ENCODE measurements at regions not wholly inside any gene's neighbourhood (a gene's known extent, or its start where the extent isn't known, plus 50 kb on each side); places are given as distances from the start of the nearest gene placed in this dataset.
A peak's percentile ranks its signal among the peaks of the same experiment; 100 is the strongest.

DNA sequence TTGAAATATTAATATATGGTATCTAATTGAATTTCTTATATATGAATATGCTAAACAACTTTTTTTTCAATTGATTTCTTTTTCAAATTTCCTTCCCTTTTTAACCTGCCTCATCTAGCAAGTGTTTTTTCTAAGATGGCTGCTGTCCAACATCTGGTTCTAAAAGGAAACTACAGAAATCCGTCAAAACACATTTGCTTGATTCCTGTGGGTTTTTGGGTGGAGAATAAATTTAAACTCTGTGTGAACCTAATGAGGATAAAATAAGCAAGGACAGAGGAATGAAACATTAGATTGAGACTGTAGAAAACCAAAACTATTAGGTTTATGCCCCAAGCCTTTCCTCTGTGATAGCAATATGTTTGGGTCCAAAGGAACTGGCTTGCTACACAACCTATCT lies 75.5 kb upstream of the STARD3NL start:
- peaks cover 45% of the 10 kb centered on the region for H3K27me3 Mint-ChIP-seq (ENCODE audit: unreplicated experiment)
- H3K9me3 Mint-ChIP-seq (ENCODE audit: unreplicated experiment), result no peaks in the 10 kb centered on the region
- no peak for DNase-seq (ENCODE audit: extremely low spot score, unreplicated experiment)
- no peak overlapping the region for H3K4me3 Mint-ChIP-seq (ENCODE audit: unreplicated experiment)
- H3K36me3 Mint-ChIP-seq (ENCODE audit: unreplicated experiment), result no peaks in the 10 kb centered on the region
- peaks cover 2% of the 10 kb centered on the region for H3K4me1 Mint-ChIP-seq (ENCODE audit: unreplicated experiment)
- TF ChIP-seq, protein P1, sequence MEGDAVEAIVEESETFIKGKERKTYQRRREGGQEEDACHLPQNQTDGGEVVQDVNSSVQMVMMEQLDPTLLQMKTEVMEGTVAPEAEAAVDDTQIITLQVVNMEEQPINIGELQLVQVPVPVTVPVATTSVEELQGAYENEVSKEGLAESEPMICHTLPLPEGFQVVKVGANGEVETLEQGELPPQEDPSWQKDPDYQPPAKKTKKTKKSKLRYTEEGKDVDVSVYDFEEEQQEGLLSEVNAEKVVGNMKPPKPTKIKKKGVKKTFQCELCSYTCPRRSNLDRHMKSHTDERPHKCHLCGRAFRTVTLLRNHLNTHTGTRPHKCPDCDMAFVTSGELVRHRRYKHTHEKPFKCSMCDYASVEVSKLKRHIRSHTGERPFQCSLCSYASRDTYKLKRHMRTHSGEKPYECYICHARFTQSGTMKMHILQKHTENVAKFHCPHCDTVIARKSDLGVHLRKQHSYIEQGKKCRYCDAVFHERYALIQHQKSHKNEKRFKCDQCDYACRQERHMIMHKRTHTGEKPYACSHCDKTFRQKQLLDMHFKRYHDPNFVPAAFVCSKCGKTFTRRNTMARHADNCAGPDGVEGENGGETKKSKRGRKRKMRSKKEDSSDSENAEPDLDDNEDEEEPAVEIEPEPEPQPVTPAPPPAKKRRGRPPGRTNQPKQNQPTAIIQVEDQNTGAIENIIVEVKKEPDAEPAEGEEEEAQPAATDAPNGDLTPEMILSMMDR (IDR thresholded peaks at IDR 0.05), result no peak
- H3K27ac Mint-ChIP-seq (ENCODE audit: unreplicated experiment), result no peak overlapping the region

DNA sequence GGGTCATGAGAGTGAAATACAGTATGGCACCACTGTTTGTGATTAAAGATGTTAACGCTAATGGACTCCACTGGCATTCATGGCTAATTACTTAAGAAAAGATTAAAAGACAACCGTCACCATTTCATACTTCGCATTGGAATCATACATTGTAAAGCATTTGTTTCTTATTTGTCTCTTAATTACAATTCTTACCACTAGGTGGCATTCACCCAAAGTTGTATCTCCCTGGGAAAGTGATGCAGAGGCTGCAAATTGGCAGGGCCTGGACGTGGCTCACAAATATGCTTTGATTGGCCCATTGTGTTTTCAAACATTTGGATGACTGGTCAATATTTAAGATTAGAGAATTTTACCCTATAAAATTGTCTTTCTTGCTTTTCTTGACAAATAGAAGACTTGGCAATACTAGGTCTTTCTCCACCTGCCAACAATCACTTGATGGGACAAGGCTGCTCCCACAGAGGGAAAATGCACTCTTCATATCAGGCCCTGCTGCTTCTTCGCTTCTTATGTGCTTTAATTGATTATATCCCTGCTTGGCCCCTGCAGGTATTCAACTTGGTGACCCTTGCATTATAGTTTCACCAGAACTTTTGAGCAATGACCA lies 72.1 kb upstream of the STARD3NL start:
- H3K4me1 Mint-ChIP-seq (ENCODE audit: unreplicated experiment), result peaks cover 2% of the 10 kb centered on the region
- H3K4me3 Mint-ChIP-seq (ENCODE audit: unreplicated experiment), result no peak overlapping the region
- peaks cover 56% of the 10 kb centered on the region for H3K27me3 Mint-ChIP-seq (ENCODE audit: unreplicated experiment)
- no peak overlapping the region for H3K27ac Mint-ChIP-seq (ENCODE audit: unreplicated experiment)
- H3K9me3 Mint-ChIP-seq (ENCODE audit: unreplicated experiment), result no peaks in the 10 kb centered on the region
- H3K36me3 Mint-ChIP-seq (ENCODE audit: unreplicated experiment), result no peaks in the 10 kb centered on the region
- TF ChIP-seq, protein P1 (IDR thresholded peaks at IDR 0.05), result peak; percentile 72
- DNase-seq (ENCODE audit: extremely low spot score, unreplicated experiment), result no peak

DNA sequence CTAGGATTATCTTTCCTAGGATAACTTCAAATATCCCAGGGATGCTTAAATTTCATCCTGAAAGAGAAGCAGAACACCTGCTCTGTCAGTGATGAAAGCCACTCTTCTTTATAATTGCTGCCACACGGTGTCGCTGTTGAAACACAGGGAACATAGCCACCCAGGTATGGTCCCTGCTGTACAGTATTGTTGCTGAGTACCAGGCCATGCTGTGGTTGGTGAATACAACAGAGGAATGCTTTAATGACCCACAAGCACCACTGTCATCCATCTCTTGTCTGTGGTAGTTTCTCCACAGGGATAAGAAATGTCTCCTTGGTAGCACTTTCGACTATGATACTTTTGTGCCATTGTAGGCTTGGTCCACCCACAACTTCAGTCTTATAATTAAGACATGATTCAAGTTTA lies 70.6 kb upstream of the STARD3NL start:
- Mint-ChIP-seq H3K4me3 (ENCODE audit: unreplicated experiment) (no peak overlapping the region), H3K4me1 (ENCODE audit: unreplicated experiment) (peaks cover 2% of the 10 kb centered on the region), H3K27me3 (ENCODE audit: unreplicated experiment) (peaks cover 65% of the 10 kb centered on the region), H3K36me3 (ENCODE audit: unreplicated experiment) (no peaks in the 10 kb centered on the region), H3K9me3 (ENCODE audit: unreplicated experiment) (no peaks in the 10 kb centered on the region), H3K27ac (ENCODE audit: unreplicated experiment) (no peak overlapping the region)
- TF ChIP-seq, protein P1 (IDR thresholded peaks at IDR 0.05), result peak; percentile 88
- DNase-seq (ENCODE audit: extremely low spot score, unreplicated experiment), result no peak

- DNase-seq (ENCODE audit: extremely low spot score, unreplicated experiment), result no peak
- Mint-ChIP-seq H3K27me3 (ENCODE audit: unreplicated experiment) (peaks cover 65% of the 10 kb centered on the region), H3K4me1 (ENCODE audit: unreplicated experiment) (no peaks in the 10 kb centered on the region), H3K27ac (ENCODE audit: unreplicated experiment) (no peak overlapping the region), H3K4me3 (ENCODE audit: unreplicated experiment) (no peak overlapping the region), H3K9me3 (ENCODE audit: unreplicated experiment) (no peaks in the 10 kb centered on the region), H3K36me3 (ENCODE audit: unreplicated experiment) (no peaks in the 10 kb centered on the region)
- TF ChIP-seq, protein P1 (IDR thresholded peaks at IDR 0.05), result no peak
Observed at GRCh38 chr7:38112075-38112474, 66.0 kb upstream of the STARD3NL start.

- no peak overlapping the region for H3K4me3 Mint-ChIP-seq (ENCODE audit: unreplicated experiment)
- no peaks in the 10 kb centered on the region for H3K4me1 Mint-ChIP-seq (ENCODE audit: unreplicated experiment)
- peaks cover 10% of the 10 kb centered on the region for H3K9me3 Mint-ChIP-seq (ENCODE audit: unreplicated experiment)
- no peak overlapping the region for H3K27ac Mint-ChIP-seq (ENCODE audit: unreplicated experiment)
- DNase-seq (ENCODE audit: extremely low spot score, unreplicated experiment), result no peak
- peaks cover 46% of the 10 kb centered on the region for H3K27me3 Mint-ChIP-seq (ENCODE audit: unreplicated experiment)
- TF ChIP-seq, protein P1 (IDR thresholded peaks at IDR 0.05), result no peak
- no peaks in the 10 kb centered on the region for H3K36me3 Mint-ChIP-seq (ENCODE audit: unreplicated experiment)
Observed at GRCh38 chr7:38120076-38120475, 58.0 kb upstream of the STARD3NL start.
